ENCODE measurements at regions not wholly inside any gene's neighbourhood (a gene's known extent, or its start where the extent isn't known, plus 50 kb on each side); places are given as distances from the start of the nearest gene placed in this dataset.

DNA sequence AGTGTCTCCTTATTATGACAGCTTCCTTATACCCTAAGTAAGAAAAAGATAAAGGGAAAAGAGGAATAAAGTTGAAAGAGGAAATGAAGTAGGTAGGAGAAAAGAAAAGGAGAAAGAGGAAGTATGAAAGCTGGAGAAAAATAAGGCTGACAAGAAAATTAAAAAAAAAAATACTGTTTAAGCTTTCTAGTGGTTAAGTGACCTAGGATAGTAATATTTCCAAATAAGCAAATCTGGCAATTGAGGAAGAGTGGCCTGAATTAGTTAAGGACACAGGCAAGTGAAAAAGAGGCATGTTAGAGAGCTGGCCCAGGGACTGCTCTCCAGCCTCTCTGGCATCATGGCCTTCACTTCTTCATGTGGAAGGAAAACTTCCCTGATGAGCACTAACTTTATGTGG lies 76.5 kb upstream of the ADGRF1 start:
- H3K27me3 ChIP-seq (ENCODE audit: low read depth): no peaks in the 10 kb centered on the region
- H3K9me3 ChIP-seq: no peaks in the 10 kb centered on the region
- intact Hi-C loops (cut with DNase I): no loop called here
- no peaks in the 10 kb centered on the region for H3K36me3 ChIP-seq
- DNase-seq: no peak
- no peak overlapping the region for H3K27ac ChIP-seq
- no peak overlapping the region for H3K4me3 ChIP-seq
- no peaks in the 10 kb centered on the region for H3K4me1 ChIP-seq
- TF ChIP-seq, protein P1, sequence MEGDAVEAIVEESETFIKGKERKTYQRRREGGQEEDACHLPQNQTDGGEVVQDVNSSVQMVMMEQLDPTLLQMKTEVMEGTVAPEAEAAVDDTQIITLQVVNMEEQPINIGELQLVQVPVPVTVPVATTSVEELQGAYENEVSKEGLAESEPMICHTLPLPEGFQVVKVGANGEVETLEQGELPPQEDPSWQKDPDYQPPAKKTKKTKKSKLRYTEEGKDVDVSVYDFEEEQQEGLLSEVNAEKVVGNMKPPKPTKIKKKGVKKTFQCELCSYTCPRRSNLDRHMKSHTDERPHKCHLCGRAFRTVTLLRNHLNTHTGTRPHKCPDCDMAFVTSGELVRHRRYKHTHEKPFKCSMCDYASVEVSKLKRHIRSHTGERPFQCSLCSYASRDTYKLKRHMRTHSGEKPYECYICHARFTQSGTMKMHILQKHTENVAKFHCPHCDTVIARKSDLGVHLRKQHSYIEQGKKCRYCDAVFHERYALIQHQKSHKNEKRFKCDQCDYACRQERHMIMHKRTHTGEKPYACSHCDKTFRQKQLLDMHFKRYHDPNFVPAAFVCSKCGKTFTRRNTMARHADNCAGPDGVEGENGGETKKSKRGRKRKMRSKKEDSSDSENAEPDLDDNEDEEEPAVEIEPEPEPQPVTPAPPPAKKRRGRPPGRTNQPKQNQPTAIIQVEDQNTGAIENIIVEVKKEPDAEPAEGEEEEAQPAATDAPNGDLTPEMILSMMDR (IDR thresholded peaks at IDR 0.05): no peak
- ATAC-seq: no peak

DNA sequence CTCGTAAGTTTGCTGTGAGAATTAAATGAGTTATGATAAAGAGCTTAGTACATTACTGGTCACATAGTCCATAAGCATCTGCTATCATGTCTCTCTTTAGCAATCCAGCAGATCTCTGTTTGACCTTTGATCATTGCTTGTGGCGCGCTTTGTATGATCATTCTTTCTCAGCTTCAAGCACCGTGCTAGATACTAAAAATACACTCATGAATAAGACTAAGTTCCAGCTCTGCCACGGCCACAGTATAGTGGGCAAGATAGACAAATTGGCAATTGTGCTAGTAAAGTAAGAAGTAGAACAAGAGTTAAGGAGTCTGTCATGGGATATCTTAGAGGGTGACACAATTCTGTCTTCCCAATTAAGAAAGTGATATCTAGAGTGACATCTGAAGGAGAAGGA lies 75.2 kb upstream of the ADGRF1 start:
- no peak for DNase-seq
- intact Hi-C loops (cut with DNase I): no loop called here
- no peak for ATAC-seq
- no peaks in the 10 kb centered on the region for H3K9me3 ChIP-seq
- H3K27ac ChIP-seq: no peak overlapping the region
- TF ChIP-seq, protein P1 (IDR thresholded peaks at IDR 0.05): no peak
- H3K27me3 ChIP-seq (ENCODE audit: low read depth): no peaks in the 10 kb centered on the region
- H3K4me3 ChIP-seq: no peak overlapping the region
- no peaks in the 10 kb centered on the region for H3K4me1 ChIP-seq
- no peaks in the 10 kb centered on the region for H3K36me3 ChIP-seq

DNA sequence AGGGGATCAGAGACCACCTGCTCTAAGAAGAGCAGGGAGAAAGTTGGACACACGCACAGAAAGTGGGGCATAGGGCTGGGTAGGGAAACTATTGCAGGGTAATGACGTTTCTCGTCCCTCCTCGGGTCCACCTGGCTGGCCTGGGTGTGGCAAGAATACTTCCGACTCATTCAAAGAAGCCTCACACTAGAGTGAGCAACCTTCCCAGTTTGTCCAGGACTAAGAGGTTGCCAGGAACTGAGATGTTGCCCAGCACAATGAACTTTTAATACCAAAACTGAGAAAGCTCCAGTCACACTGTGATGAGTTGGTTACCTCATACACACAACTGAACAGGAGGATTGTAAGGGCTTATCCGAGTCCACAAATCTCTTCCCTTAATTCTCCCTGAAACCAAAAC lies 74.5 kb upstream of the ADGRF1 start:
- no peak for ATAC-seq
- intact Hi-C loops (cut with DNase I): no loop called here
- no peaks in the 10 kb centered on the region for H3K27me3 ChIP-seq (ENCODE audit: low read depth)
- no peak overlapping the region for H3K27ac ChIP-seq
- H3K4me3 ChIP-seq: no peak overlapping the region
- H3K4me1 ChIP-seq: no peaks in the 10 kb centered on the region
- no peaks in the 10 kb centered on the region for H3K36me3 ChIP-seq
- no peaks in the 10 kb centered on the region for H3K9me3 ChIP-seq
- TF ChIP-seq, protein P1 (IDR thresholded peaks at IDR 0.05): no peak
- no peak for DNase-seq

DNA sequence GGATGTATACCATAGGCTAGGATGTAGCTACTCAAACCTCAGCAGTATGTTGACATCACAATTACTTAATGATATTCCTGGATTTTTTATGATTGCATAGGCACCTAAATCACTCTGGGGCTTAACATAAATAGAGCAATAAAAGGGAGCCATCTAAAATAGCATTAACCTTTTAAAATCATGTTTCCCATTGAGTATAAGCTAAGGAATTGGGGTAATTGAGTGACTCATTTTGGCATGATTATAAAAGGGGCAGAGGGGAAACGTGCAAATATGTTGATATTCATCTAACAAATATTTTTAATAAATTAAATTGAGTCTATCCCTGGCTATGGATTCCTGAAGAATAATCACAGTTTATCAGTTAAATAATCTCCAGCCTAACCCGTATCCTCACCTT lies 74.0 kb upstream of the ADGRF1 start:
- no peaks in the 10 kb centered on the region for H3K4me1 ChIP-seq
- no peaks in the 10 kb centered on the region for H3K27me3 ChIP-seq (ENCODE audit: low read depth)
- TF ChIP-seq, protein P1 (IDR thresholded peaks at IDR 0.05): no peak
- no peak overlapping the region for H3K4me3 ChIP-seq
- intact Hi-C loops (cut with DNase I): no loop called here
- DNase-seq (no peak), ATAC-seq (no peak)
- no peak overlapping the region for H3K27ac ChIP-seq
- H3K36me3 ChIP-seq: no peaks in the 10 kb centered on the region
- no peaks in the 10 kb centered on the region for H3K9me3 ChIP-seq

DNA sequence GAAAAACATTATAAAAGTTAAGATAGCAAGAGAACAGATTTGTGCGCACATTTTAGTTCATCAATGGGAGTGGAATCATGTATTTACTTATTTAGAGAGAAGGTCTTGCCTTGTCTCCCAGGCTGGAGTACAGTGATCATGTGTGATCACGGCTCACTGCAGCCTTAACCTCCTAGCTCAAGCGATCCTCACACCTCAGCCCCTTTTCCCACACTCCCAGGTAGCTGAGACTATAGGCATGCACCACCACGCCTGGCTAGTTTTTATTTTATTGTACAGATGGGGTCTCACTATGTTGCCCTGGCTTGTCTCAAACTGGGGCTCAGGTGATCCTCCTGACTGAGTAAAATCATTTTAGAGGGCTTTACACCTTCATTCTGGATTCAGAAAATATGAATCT lies 72.3 kb upstream of the ADGRF1 start:
- DNase-seq (no peak), ATAC-seq (no peak)
- Histone ChIP-seq H3K27ac (no peak overlapping the region), H3K4me1 (no peaks in the 10 kb centered on the region), H3K9me3 (no peaks in the 10 kb centered on the region), H3K36me3 (no peaks in the 10 kb centered on the region), H3K4me3 (no peak overlapping the region), H3K27me3 (ENCODE audit: low read depth) (no peaks in the 10 kb centered on the region)
- TF ChIP-seq, protein P1 (IDR thresholded peaks at IDR 0.05): no peak
- intact Hi-C loops (cut with DNase I): no loop called here

DNA sequence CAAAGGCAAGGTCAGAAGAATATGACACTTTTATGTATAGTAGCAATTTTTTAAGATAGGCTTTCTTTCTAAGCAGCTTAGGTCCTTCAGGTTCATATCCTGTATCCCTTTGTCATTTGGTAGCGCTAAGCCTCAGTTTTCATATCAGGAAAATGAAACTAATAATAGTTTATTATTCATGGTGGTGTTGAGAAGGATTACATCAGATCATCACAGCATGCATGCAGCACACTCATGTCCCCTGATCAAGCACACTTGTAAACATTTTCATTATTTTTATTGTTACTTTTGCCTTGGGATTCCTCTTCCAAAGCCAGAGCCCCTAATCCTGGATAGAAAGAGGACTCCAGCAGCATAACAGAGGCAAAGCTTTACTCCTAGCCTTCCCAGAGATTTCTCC lies 70.2 kb upstream of the ADGRF1 start:
- H3K9me3 ChIP-seq: no peaks in the 10 kb centered on the region
- intact Hi-C loops (cut with DNase I): no loop called here
- no peak for ATAC-seq

More for the DNA sequence above, 70.2 kb upstream of the ADGRF1 start:
- Histone ChIP-seq H3K27me3 (ENCODE audit: low read depth) (no peaks in the 10 kb centered on the region), H3K27ac (no peak overlapping the region), H3K4me1 (no peaks in the 10 kb centered on the region), H3K4me3 (no peak overlapping the region), H3K36me3 (no peaks in the 10 kb centered on the region)
- DNase-seq: no peak
- TF ChIP-seq, protein P1 (IDR thresholded peaks at IDR 0.05): no peak

All from lower lobe of right lung (tissue), 2 donors.